SK-N-SH (cell line): ENCODE measurements at regions not wholly inside any gene's neighbourhood (a gene's known extent, or its start where the extent isn't known, plus 50 kb on each side); places are given as distances from the start of the nearest gene placed in this dataset.

Experiments used
- CTCF ChIA-PET: fragments of 300-600, 350-600 bp; formaldehyde crosslinking; extraction: SDS; loops from one replicate; lab custom pipeline; 2021; lab: Yijun Ruan, JAX
- POLR2A ChIA-PET: fragments of 350-600 bp; sonication (Branson Sonifier 250); formaldehyde crosslinking; extraction: SDS; loops from one replicate; lab custom pipeline; 2020; ENCODE audit warnings: antibody characterized with exemption, inconsistent platforms; lab: Yijun Ruan, JAX
- DNase-seq: peaks from one replicate; pipeline ENCODE4 v3.0.0; 2012
- H2AFZ ChIP-seq: fragments of 200-600 bp; sonication (generic); 2 replicates; pipeline ENCODE4 v1.8.1; 2016; ENCODE audit warnings: antibody characterized with exemption, mild to moderate bottlenecking, low read depth
- H3F3A ChIP-seq: fragments of 200-600 bp; sonication (generic); replicated peaks from 2 replicates; pipeline ENCODE3; 2016; ENCODE audit warnings: antibody characterized with exemption, mild to moderate bottlenecking; ENCODE audit not compliant: insufficient read depth
- H3K27ac ChIP-seq, 2 experiments: fragments of 200-500 bp in 1 of 2; fragments of 200-600 bp in 1 of 2; sonication (Bioruptor generic) in 1 of 2; sonication (generic), shearing (Covaris generic) in 1 of 2; 2 replicates each; pipeline versions ENCODE4 v1.5.1 to v1.6.1; 2014 to 2016; ENCODE audit warnings: low read depth in 2 of 2, inconsistent platforms in 1 of 2, low read length in 1 of 2, mild to moderate bottlenecking in 1 of 2, mixed read lengths in 1 of 2
- H3K27me3 ChIP-seq: fragments of 200-600 bp; sonication (generic), shearing (Covaris generic); 2 replicates; pipeline ENCODE4 v1.6.1; 2016; ENCODE audit warnings: mixed run types; ENCODE audit not compliant: insufficient read depth
- H3K36me3 ChIP-seq, 2 experiments: fragments of 200-500 bp in 1 of 2; fragments of 200-600 bp in 1 of 2; sonication (Bioruptor generic) in 1 of 2; sonication (generic) in 1 of 2; replicated peaks in 1 of 2; 2 replicates each; pipeline versions ENCODE3 to v1.5.1; 2014 to 2016; ENCODE audit warnings: low read length in 1 of 2, mild to moderate bottlenecking in 1 of 2; ENCODE audit not compliant: insufficient read depth in 2 of 2, control insufficient read depth in 1 of 2
- H3K4me1 ChIP-seq, 2 experiments: fragments of 200-500 bp in 1 of 2; fragments of 200-600 bp in 1 of 2; sonication (Bioruptor generic) in 1 of 2; sonication (generic), shearing (Covaris generic) in 1 of 2; 2 replicates each; pipeline versions ENCODE4 v1.5.1 to v1.6.1; 2014 to 2016; ENCODE audit warnings: low read depth in 1 of 2, low read length in 1 of 2, mixed run types in 1 of 2; ENCODE audit not compliant: insufficient read depth in 2 of 2, control insufficient read depth in 1 of 2
- H3K4me2 ChIP-seq: fragments of 200-600 bp; sonication (generic), shearing (Covaris generic); 2 replicates; pipeline ENCODE4 v1.6.1; 2017; ENCODE audit warnings: mixed run types
- H3K4me3 ChIP-seq, 2 experiments: fragments of 200-500 bp in 1 of 2; fragments of 200-600 bp in 1 of 2; sonication (Bioruptor generic) in 1 of 2; sonication (generic), shearing (Covaris generic) in 1 of 2; 2 replicates each; pipeline versions ENCODE4 v1.5.1 to v1.8.1; 2014 to 2016; ENCODE audit warnings: low read depth in 2 of 2, inconsistent platforms in 1 of 2, low read length in 1 of 2, mild to moderate bottlenecking in 1 of 2, mixed read lengths in 1 of 2, moderate library complexity in 1 of 2
- H3K79me2 ChIP-seq: fragments of 200-600 bp; sonication (generic); 2 replicates; pipeline ENCODE4 v1.8.1; 2017; ENCODE audit warnings: mild to moderate bottlenecking; ENCODE audit not compliant: insufficient read depth
- H3K9ac ChIP-seq: fragments of 200-600 bp; sonication (generic); 2 replicates; pipeline ENCODE4 v1.6.1; 2017; ENCODE audit warnings: mixed run types
- H3K9me2 ChIP-seq: fragments of 200-600 bp; sonication (generic); 2 replicates; pipeline ENCODE4 v1.6.1; 2017; ENCODE audit warnings: mixed run types
- H3K9me3 ChIP-seq: fragments of 200-600 bp; sonication (generic); 2 replicates; pipeline ENCODE4 v1.6.1; 2017; ENCODE audit warnings: mixed run types, mild to moderate bottlenecking, moderate library complexity
- H4K20me1 ChIP-seq: fragments of 200-600 bp; sonication (generic); 2 replicates; pipeline ENCODE4 v1.6.1; 2017; ENCODE audit warnings: mild to moderate bottlenecking, mixed run types; ENCODE audit not compliant: insufficient read depth
- ELF1 ChIP-seq: IDR thresholded peaks from 2 replicates; pipeline ENCODE4 v1.4.0; 2012
- EP300 ChIP-seq, 2 experiments: IDR thresholded peaks; 2 replicates each; pipeline versions ENCODE4 v1.4.0 to v1.6.1; 2012; ENCODE audit warnings: borderline replicate concordance in 1 of 2, low read depth in 1 of 2, low read length in 1 of 2
- EZH2phosphoT487 ChIP-seq: fragments of 200-600 bp; sonication (generic); IDR thresholded peaks from 2 replicates; pipeline ENCODE4 v1.6.1; 2017; ENCODE audit warnings: low read depth, mixed run types, mild to moderate bottlenecking, antibody characterized with exemption, moderate library complexity, borderline replicate concordance
- FOSL2 ChIP-seq: IDR thresholded peaks from 2 replicates; pipeline ENCODE4 v1.4.0; 2012; ENCODE audit warnings: low read depth, mild to moderate bottlenecking, moderate library complexity, borderline replicate concordance
- JUND ChIP-seq: IDR thresholded peaks from 2 replicates; pipeline ENCODE4 v1.4.0; 2012
- MEF2A ChIP-seq: IDR thresholded peaks from 2 replicates; pipeline ENCODE4 v1.4.0; 2012; ENCODE audit warnings: low read depth, borderline replicate concordance
- MXI1 ChIP-seq: IDR thresholded peaks from 2 replicates; pipeline ENCODE4 v1.6.1; 2012; ENCODE audit warnings: mild to moderate bottlenecking, low read depth, low read length, improper control_type of control experiment
- POLR2AphosphoS5 ChIP-seq: IDR thresholded peaks from 2 replicates; pipeline ENCODE4 v1.6.1; 2012; ENCODE audit warnings: low read depth, low read length
- RAD21 ChIP-seq: IDR thresholded peaks from 2 replicates; pipeline ENCODE4 v1.6.1; 2012; ENCODE audit warnings: mild to moderate bottlenecking, low read length
- RCOR1 ChIP-seq: fragments of 150-350 bp; IDR thresholded peaks from 2 replicates; pipeline ENCODE4 v1.6.1; 2017; ENCODE audit warnings: antibody characterized with exemption, low read length
- RXRA ChIP-seq: IDR thresholded peaks from 2 replicates; pipeline ENCODE4 v1.4.0; 2012; ENCODE audit warnings: low read depth, mild to moderate bottlenecking, borderline replicate concordance
- SMC3 ChIP-seq: IDR thresholded peaks from 2 replicates; pipeline ENCODE4 v1.6.1; 2012; ENCODE audit warnings: low read depth, low read length, improper control_type of control experiment
- TAF1 ChIP-seq: IDR thresholded peaks from 2 replicates; pipeline ENCODE4 v1.6.1; 2012; ENCODE audit warnings: low read depth, mild to moderate bottlenecking, low read length, moderate library complexity, borderline replicate concordance
- TCF12 ChIP-seq: IDR thresholded peaks from 2 replicates; pipeline ENCODE4 v1.4.0; 2012
- TEAD4 ChIP-seq: IDR thresholded peaks from 2 replicates; pipeline ENCODE4 v1.4.0; 2012; ENCODE audit warnings: mild to moderate bottlenecking, borderline replicate concordance; ENCODE audit not compliant: insufficient read depth
- YY1 ChIP-seq: IDR thresholded peaks from 2 replicates; pipeline ENCODE4 v1.4.0; 2012; ENCODE audit warnings: low read depth, mild to moderate bottlenecking
- WGBS: methylation state at CpG from one replicate; pipeline ENCODE4 v1.1.6; 2017; ENCODE audit warnings: low lambda C conversion rate; 5-methylcytosine and 5-hydroxymethylcytosine counted together
- TF ChIP-seq, protein P1 (sequence below): fragments of 200-600 bp; sonication (generic); IDR thresholded peaks from 2 replicates; pipeline ENCODE4 v1.6.1; 2017; ENCODE audit warnings: antibody characterized with exemption, mild to moderate bottlenecking, moderate library complexity
- TF ChIP-seq, protein P2 (sequence below): IDR thresholded peaks from 2 replicates; pipeline ENCODE4 v1.4.0; 2012; ENCODE audit warnings: low read depth, borderline replicate concordance
- TF ChIP-seq, protein P3 (sequence below): IDR thresholded peaks from 2 replicates; pipeline ENCODE4 v1.4.0; 2012; ENCODE audit warnings: low read depth, borderline replicate concordance

DNA sequence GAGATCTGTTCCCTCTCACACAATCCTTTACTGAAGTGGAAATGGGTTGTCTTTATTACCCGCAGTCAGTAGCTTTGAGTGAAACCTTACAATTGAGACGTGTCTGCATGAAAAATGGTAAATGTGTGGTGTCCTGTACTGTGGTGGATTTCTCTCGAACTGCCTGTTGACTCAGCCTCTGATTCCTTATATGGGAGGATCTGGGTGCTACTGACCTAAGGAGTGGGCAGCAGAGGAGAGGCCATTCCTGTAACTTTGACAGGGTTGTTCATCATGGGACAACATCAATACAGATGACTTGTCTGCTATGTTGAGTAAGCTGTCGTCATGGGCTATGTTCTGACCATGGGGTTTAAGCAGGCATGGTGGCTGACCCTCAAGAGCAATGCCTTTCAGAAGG lies 159.6 kb upstream of the WDR1 start:
- no peaks in the 10 kb centered on the region for H4K20me1 ChIP-seq
- H3K9me3 ChIP-seq, result no peaks in the 10 kb centered on the region
- H3F3A ChIP-seq, result no peaks in the 10 kb centered on the region
- H3K27me3 ChIP-seq, result no peaks in the 10 kb centered on the region
- TF ChIP-seq TEAD4, result no peak
- TF ChIP-seq, all 33 proteins: peak for 0
- Histone ChIP-seq H2AFZ (no peak overlapping the region), H3K27ac (no peak overlapping the region), H3K36me3 (no peaks in the 10 kb centered on the region), H3K9me2 (no peaks in the 10 kb centered on the region), H3K4me3 (no peak overlapping the region), H3K9ac (no peak overlapping the region), H3K4me2 (no peak overlapping the region), H3K4me1 (no peaks in the 10 kb centered on the region), H3K79me2 (no peaks in the 10 kb centered on the region)
- no peak for DNase-seq
- WGBS, result 0% methylated on average over 3 of the region's 4 CpGs
- ChIA-PET CTCF (no interaction called here), POLR2A (no interaction called here)

DNA sequence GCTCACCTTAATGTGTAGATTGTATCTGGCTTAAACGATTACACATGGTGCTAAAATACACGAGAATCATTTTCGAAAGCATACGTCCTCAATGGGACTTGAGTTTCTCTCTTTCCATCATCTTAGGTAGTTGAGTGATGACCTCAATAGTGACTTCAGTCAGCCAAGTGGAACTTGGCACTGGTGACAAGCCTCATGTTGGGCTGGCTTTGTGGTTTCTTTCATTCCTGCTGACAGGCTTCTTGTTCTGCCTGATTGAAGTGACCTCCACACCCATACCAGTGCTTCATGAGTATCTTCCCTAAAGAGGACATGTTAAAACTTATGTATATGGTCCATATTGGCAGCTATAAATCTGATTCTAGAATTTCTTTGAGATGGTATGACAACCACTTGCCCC lies 159.1 kb upstream of the WDR1 start:
- Histone ChIP-seq H3K9me3 (no peaks in the 10 kb centered on the region), H3K27me3 (no peaks in the 10 kb centered on the region), H3K79me2 (no peaks in the 10 kb centered on the region), H3K4me1 (no peaks in the 10 kb centered on the region), H3K9ac (no peak overlapping the region), H3K36me3 (no peaks in the 10 kb centered on the region), H3F3A (no peaks in the 10 kb centered on the region), H3K4me3 (no peak overlapping the region), H3K27ac (no peak overlapping the region), H3K9me2 (no peaks in the 10 kb centered on the region), H4K20me1 (no peaks in the 10 kb centered on the region), H2AFZ (no peak overlapping the region), H3K4me2 (no peak overlapping the region)
- TF ChIP-seq TCF12, result no peak
- TF ChIP-seq POLR2AphosphoS5, result no peak
- TF ChIP-seq, protein P1, sequence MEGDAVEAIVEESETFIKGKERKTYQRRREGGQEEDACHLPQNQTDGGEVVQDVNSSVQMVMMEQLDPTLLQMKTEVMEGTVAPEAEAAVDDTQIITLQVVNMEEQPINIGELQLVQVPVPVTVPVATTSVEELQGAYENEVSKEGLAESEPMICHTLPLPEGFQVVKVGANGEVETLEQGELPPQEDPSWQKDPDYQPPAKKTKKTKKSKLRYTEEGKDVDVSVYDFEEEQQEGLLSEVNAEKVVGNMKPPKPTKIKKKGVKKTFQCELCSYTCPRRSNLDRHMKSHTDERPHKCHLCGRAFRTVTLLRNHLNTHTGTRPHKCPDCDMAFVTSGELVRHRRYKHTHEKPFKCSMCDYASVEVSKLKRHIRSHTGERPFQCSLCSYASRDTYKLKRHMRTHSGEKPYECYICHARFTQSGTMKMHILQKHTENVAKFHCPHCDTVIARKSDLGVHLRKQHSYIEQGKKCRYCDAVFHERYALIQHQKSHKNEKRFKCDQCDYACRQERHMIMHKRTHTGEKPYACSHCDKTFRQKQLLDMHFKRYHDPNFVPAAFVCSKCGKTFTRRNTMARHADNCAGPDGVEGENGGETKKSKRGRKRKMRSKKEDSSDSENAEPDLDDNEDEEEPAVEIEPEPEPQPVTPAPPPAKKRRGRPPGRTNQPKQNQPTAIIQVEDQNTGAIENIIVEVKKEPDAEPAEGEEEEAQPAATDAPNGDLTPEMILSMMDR, result no peak
- no peak for TF ChIP-seq RCOR1
- TF ChIP-seq RAD21, result no peak
- TF ChIP-seq MEF2A, result no peak
- no peak for TF ChIP-seq YY1
- TF ChIP-seq, protein P2, sequence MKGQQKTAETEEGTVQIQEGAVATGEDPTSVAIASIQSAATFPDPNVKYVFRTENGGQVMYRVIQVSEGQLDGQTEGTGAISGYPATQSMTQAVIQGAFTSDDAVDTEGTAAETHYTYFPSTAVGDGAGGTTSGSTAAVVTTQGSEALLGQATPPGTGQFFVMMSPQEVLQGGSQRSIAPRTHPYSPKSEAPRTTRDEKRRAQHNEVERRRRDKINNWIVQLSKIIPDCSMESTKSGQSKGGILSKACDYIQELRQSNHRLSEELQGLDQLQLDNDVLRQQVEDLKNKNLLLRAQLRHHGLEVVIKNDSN, result no peak
- no peak for TF ChIP-seq ELF1
- no peak for TF ChIP-seq EZH2phosphoT487
- no peak for TF ChIP-seq MXI1
- no peak for TF ChIP-seq EP300 (IDR thresholded peaks at IDR 0.05; ENCODE audit: borderline replicate concordance in 1 of 2, low read depth in 1 of 2, low read length in 1 of 2)
- no peak for TF ChIP-seq TAF1
- TF ChIP-seq, protein P3, sequence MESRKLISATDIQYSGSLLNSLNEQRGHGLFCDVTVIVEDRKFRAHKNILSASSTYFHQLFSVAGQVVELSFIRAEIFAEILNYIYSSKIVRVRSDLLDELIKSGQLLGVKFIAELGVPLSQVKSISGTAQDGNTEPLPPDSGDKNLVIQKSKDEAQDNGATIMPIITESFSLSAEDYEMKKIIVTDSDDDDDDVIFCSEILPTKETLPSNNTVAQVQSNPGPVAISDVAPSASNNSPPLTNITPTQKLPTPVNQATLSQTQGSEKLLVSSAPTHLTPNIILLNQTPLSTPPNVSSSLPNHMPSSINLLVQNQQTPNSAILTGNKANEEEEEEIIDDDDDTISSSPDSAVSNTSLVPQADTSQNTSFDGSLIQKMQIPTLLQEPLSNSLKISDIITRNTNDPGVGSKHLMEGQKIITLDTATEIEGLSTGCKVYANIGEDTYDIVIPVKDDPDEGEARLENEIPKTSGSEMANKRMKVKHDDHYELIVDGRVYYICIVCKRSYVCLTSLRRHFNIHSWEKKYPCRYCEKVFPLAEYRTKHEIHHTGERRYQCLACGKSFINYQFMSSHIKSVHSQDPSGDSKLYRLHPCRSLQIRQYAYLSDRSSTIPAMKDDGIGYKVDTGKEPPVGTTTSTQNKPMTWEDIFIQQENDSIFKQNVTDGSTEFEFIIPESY, result no peak
- TF ChIP-seq SMC3, result no peak
- no peak for TF ChIP-seq JUND
- no peak for TF ChIP-seq TEAD4
- no peak for TF ChIP-seq RXRA
- no peak for TF ChIP-seq FOSL2
- POLR2A ChIA-PET, result no interaction called here
- DNase-seq, result no peak
- 0% methylated on average over 4 of the region's 4 CpGs for WGBS
- CTCF ChIA-PET, result no interaction called here
